ENCODE measurements at regions not wholly inside any gene's neighbourhood (a gene's known extent, or its start where the extent isn't known, plus 50 kb on each side); places are given as distances from the start of the nearest gene placed in this dataset.

DNA sequence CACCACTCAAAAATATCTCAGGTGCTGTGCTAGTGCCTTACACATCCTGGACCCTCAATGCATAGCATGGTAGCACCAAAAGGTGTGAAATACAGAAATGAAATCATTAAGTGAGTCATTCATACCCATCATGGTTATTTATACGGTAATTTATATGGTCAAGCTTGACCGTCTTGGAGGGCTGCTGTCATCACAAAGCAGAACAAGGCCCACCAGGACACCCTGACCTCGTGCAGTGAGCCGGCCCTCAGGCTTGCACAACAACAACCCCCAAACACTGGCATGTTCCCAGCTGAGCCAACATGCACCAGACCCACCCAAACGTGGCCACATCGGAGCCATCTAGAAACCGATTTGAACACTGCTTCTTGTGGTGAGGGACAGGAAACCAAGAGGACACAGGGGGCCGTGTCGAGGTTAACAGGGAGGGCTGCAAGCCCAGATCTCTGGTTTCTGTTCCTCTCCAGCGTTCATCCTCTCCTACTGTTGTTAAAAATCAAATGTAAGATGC lies 378.5 kb upstream of the ID2 start:
- Histone ChIP-seq H3K4me3 (ENCODE audit: insufficient read depth in 1 of 2, low read depth in 1 of 2, low read length in 2 of 2) (no peak overlapping the region), H3K18ac (ENCODE audit: low read depth in 1 of 2, low read length in 2 of 2) (peak overlapping the region in 1 of 2 experiments; percentile 74), H2BK5ac (ENCODE audit: low read depth, low read length, poor library complexity, severe bottlenecking) (no peak overlapping the region), H3K14ac (ENCODE audit: low read length in 2 of 2) (peak overlapping the region in 1 of 2 experiments; percentile 58), H3K23ac (ENCODE audit: low read length in 2 of 2) (no peak overlapping the region), H2BK12ac (ENCODE audit: low read length in 2 of 2) (peak overlapping the region; percentile 32 to 80), H3K4ac (ENCODE audit: low read depth in 1 of 2, low read length in 2 of 2) (peak overlapping the region in 1 of 2 experiments; percentile 32), H3K9me3 (ENCODE audit: control insufficient read depth, low read length) (no peaks in the 10 kb centered on the region), H3K79me1 (replicated peaks; ENCODE audit: low read length, poor library complexity, severe bottlenecking) (no peaks in the 10 kb centered on the region), H2BK120ac (ENCODE audit: low read depth, low read length) (peak overlapping the region; percentile 24), H4K8ac (ENCODE audit: low read length) (no peak overlapping the region), H3K27me3 (ENCODE audit: control insufficient read depth in 1 of 2, insufficient read depth in 1 of 2, low read length in 2 of 2) (no peaks in the 10 kb centered on the region), H2AK5ac (ENCODE audit: low read length, severe bottlenecking) (no peak overlapping the region), H2AFZ (ENCODE audit: low read depth, low read length) (no peak overlapping the region), H3K4me2 (ENCODE audit: low read length, poor library complexity, severe bottlenecking) (no peak overlapping the region), H3K36me3 (ENCODE audit: control insufficient read depth in 1 of 2, insufficient read depth in 2 of 2, low read depth in 1 of 2, low read length in 2 of 2) (no peaks in the 10 kb centered on the region), H3K27ac (ENCODE audit: low read length, poor library complexity, severe bottlenecking) (no peak overlapping the region), H3K4me1 (ENCODE audit: control insufficient read depth, insufficient read depth, low read depth, low read length) (peaks cover 4% of the 10 kb centered on the region), H4K91ac (ENCODE audit: low read length) (no peak overlapping the region), H3K9ac (ENCODE audit: low read length) (no peak overlapping the region), H2BK15ac (ENCODE audit: low read depth, poor library complexity, severe bottlenecking) (peak overlapping the region; percentile 6)
- WGBS: 52% methylated on average over 10 of the region's 10 CpGs
- DNase-seq: peak; percentile 15

DNA sequence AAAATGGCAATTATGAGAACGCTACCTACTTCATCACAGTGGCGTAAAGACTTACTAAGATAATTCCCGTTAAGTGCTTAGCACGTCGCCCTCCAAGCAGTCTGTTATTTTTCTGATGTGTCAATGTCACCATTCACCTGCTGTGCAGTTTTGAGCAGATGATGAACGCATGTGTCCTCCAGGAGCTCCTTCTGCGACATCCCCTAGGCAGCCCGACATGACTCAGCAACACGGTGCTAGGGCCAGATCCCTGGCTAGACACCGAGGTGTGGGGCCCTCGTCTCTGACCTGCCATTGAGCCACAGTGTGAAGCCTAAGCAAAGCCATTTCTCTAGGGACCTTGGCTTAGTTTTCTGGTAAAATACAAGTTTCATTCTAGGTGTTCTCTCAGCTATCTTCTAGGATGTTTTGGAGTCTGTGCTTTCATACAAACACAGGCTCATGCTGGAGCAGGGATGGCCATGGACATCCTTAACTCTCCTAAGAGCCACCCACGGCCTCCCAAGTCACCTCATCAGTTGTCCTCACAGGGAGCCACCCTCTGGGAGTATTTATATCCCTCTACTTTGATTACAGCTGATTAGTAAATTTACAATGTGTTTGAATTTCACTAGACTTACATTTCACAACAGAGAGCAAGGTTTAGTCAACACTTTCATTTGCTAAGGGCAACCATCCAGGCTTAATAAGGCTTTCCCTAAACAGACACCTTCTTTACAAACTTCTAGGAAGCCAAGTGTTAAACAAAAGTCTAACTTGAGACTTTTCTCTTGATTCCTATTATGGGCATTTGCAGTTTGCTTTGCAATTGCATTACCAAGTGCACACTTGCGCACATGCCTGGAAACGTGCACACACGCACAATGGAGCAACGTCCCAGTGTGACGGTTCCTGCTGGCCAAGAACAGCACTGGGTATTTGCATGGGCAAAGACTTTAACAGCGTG lies 376.8 kb upstream of the ID2 start:
- Histone ChIP-seq H3K4me3 (ENCODE audit: insufficient read depth in 1 of 2, low read depth in 1 of 2, low read length in 2 of 2) (no peak overlapping the region), H3K9me3 (ENCODE audit: control insufficient read depth, low read length) (no peaks in the 10 kb centered on the region)
- 93% methylated on average over 18 of the region's 18 CpGs for WGBS

DNA sequence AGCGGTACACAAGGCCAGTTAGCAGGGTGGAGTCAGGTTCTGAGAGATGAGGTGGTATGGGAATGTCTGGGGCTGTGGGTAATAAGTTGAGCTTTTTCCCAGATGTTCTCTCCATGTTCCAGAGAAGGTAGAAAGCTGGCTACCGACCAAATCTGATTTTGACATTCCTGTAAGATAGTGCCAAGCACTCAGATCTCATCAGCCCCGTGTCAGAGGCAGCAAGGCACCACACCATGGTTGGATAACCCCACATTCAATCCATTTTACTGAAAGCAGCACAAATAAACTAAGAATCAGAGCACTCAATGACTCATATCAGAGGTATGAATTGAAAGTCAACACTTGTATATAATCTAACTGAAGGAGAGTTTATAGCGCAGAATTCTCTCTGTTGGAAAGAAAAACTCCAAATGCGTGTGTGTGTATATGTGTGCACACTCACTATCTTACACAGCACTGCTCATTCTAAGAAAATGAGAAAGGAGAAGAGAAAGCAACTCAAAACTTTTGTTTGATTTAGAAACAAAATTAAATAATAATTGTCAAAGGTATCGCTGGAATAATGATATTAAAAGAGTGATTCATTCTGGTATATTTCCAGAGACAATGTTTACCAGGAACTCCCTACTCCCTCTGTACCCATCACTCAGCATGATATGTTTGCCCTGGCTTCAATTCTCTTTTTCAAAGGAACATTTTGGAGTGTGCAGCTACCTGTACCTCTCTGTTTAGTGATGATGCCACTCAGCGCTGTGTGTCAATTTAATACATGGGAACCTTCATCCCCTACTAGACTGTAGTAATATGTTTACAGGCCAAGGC lies 375.1 kb upstream of the ID2 start:
- H2AFZ ChIP-seq (ENCODE audit: low read depth, low read length): no peak overlapping the region
- H3K27me3 ChIP-seq (ENCODE audit: control insufficient read depth in 1 of 2, insufficient read depth in 1 of 2, low read length in 2 of 2): no peaks in the 10 kb centered on the region
- H3K27ac ChIP-seq (ENCODE audit: low read length, poor library complexity, severe bottlenecking): peak overlapping the region; percentile 6
- no peak overlapping the region for H3K4me3 ChIP-seq (ENCODE audit: insufficient read depth in 1 of 2, low read depth in 1 of 2, low read length in 2 of 2)
- no peaks in the 10 kb centered on the region for H3K9me3 ChIP-seq (ENCODE audit: control insufficient read depth, low read length)
- H4K8ac ChIP-seq (ENCODE audit: low read length): no peak overlapping the region
- no peak overlapping the region for H2BK5ac ChIP-seq (ENCODE audit: low read depth, low read length, poor library complexity, severe bottlenecking)
- H3K4me1 ChIP-seq (ENCODE audit: control insufficient read depth, insufficient read depth, low read depth, low read length): peaks cover 8% of the 10 kb centered on the region
- H4K91ac ChIP-seq (ENCODE audit: low read length): no peak overlapping the region
- no peak overlapping the region for H3K23ac ChIP-seq (ENCODE audit: low read length in 2 of 2)
- peak overlapping the region in 1 of 2 experiments; percentile 51 for H2BK12ac ChIP-seq (ENCODE audit: low read length in 2 of 2)
- no peaks in the 10 kb centered on the region for H3K36me3 ChIP-seq (ENCODE audit: control insufficient read depth in 1 of 2, insufficient read depth in 2 of 2, low read depth in 1 of 2, low read length in 2 of 2)
- H2AK5ac ChIP-seq (ENCODE audit: low read length, severe bottlenecking): no peak overlapping the region
- H2BK120ac ChIP-seq (ENCODE audit: low read depth, low read length): no peak overlapping the region
- no peaks in the 10 kb centered on the region for H3K79me1 ChIP-seq (replicated peaks; ENCODE audit: low read length, poor library complexity, severe bottlenecking)
- H3K4me2 ChIP-seq (ENCODE audit: low read length, poor library complexity, severe bottlenecking): no peak overlapping the region
- H3K14ac ChIP-seq (ENCODE audit: low read length in 2 of 2): peak overlapping the region in 1 of 2 experiments; percentile 18
- no peak overlapping the region for H2BK15ac ChIP-seq (ENCODE audit: low read depth, poor library complexity, severe bottlenecking)
- peak overlapping the region in 1 of 2 experiments; percentile 17 for H3K4ac ChIP-seq (ENCODE audit: low read depth in 1 of 2, low read length in 2 of 2)
- H3K9ac ChIP-seq (ENCODE audit: low read length): no peak overlapping the region
- peak; percentile 73 for DNase-seq
- 44% methylated on average over 4 of the region's 7 CpGs for WGBS
- peak overlapping the region in 1 of 2 experiments; percentile 54 for H3K18ac ChIP-seq (ENCODE audit: low read depth in 1 of 2, low read length in 2 of 2)

More for the DNA sequence above, 376.8 kb upstream of the ID2 start:
- peak overlapping the region in 1 of 2 experiments; percentile 16 for H3K18ac ChIP-seq (ENCODE audit: low read depth in 1 of 2, low read length in 2 of 2)
- peaks cover 9% of the 10 kb centered on the region for H3K4me1 ChIP-seq (ENCODE audit: control insufficient read depth, insufficient read depth, low read depth, low read length)
- H2BK15ac ChIP-seq (ENCODE audit: low read depth, poor library complexity, severe bottlenecking): no peak overlapping the region
- H3K79me1 ChIP-seq (replicated peaks; ENCODE audit: low read length, poor library complexity, severe bottlenecking): no peaks in the 10 kb centered on the region
- H3K23ac ChIP-seq (ENCODE audit: low read length in 2 of 2): no peak overlapping the region
- no peak overlapping the region for H4K8ac ChIP-seq (ENCODE audit: low read length)
- H3K4ac ChIP-seq (ENCODE audit: low read depth in 1 of 2, low read length in 2 of 2): no peak overlapping the region
- no peaks in the 10 kb centered on the region for H3K27me3 ChIP-seq (ENCODE audit: control insufficient read depth in 1 of 2, insufficient read depth in 1 of 2, low read length in 2 of 2)
- no peak overlapping the region for H3K9ac ChIP-seq (ENCODE audit: low read length)
- DNase-seq: peak; percentile 37
- no peak overlapping the region for H3K14ac ChIP-seq (ENCODE audit: low read length in 2 of 2)
- H3K27ac ChIP-seq (ENCODE audit: low read length, poor library complexity, severe bottlenecking): no peak overlapping the region
- H3K4me2 ChIP-seq (ENCODE audit: low read length, poor library complexity, severe bottlenecking): no peak overlapping the region
- no peaks in the 10 kb centered on the region for H3K36me3 ChIP-seq (ENCODE audit: control insufficient read depth in 1 of 2, insufficient read depth in 2 of 2, low read depth in 1 of 2, low read length in 2 of 2)
- H2AFZ ChIP-seq (ENCODE audit: low read depth, low read length): no peak overlapping the region
- H2BK12ac ChIP-seq (ENCODE audit: low read length in 2 of 2): peak overlapping the region in 1 of 2 experiments; percentile 76
- H2AK5ac ChIP-seq (ENCODE audit: low read length, severe bottlenecking): no peak overlapping the region
- no peak overlapping the region for H2BK5ac ChIP-seq (ENCODE audit: low read depth, low read length, poor library complexity, severe bottlenecking)
- H2BK120ac ChIP-seq (ENCODE audit: low read depth, low read length): no peak overlapping the region
- no peak overlapping the region for H4K91ac ChIP-seq (ENCODE audit: low read length)

All from mesenchymal stem cell (in vitro differentiated cells and primary cell).